ENCODE measurements at regions not wholly inside any gene's neighbourhood (a gene's known extent, or its start where the extent isn't known, plus 50 kb on each side); places are given as distances from the start of the nearest gene placed in this dataset.
A peak's percentile ranks its signal among the peaks of the same experiment; 100 is the strongest.

- Histone ChIP-seq H3K4me1 (no peaks in the 10 kb centered on the region), H3K27ac (no peak overlapping the region), H3K36me3 (no peaks in the 10 kb centered on the region), H3K4me3 (no peak overlapping the region), H3K9me3 (peaks cover 0 to 25% (median 3%) of the 10 kb centered on the region in 4 donors), H3K27me3 (no peaks in the 10 kb centered on the region)
- ATAC-seq (ENCODE audit: low FRiP score in 2 of 2): no peak
- TF ChIP-seq POLR2A (IDR thresholded peaks at IDR 0.05): no peak
- TF ChIP-seq POLR2AphosphoS5 (IDR thresholded peaks at IDR 0.05): no peak
- TF ChIP-seq, protein P1, sequence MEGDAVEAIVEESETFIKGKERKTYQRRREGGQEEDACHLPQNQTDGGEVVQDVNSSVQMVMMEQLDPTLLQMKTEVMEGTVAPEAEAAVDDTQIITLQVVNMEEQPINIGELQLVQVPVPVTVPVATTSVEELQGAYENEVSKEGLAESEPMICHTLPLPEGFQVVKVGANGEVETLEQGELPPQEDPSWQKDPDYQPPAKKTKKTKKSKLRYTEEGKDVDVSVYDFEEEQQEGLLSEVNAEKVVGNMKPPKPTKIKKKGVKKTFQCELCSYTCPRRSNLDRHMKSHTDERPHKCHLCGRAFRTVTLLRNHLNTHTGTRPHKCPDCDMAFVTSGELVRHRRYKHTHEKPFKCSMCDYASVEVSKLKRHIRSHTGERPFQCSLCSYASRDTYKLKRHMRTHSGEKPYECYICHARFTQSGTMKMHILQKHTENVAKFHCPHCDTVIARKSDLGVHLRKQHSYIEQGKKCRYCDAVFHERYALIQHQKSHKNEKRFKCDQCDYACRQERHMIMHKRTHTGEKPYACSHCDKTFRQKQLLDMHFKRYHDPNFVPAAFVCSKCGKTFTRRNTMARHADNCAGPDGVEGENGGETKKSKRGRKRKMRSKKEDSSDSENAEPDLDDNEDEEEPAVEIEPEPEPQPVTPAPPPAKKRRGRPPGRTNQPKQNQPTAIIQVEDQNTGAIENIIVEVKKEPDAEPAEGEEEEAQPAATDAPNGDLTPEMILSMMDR (IDR thresholded peaks at IDR 0.05): no peak
- TF ChIP-seq EP300 (IDR thresholded peaks at IDR 0.05): no peak
- no peak for DNase-seq
- WGBS, 2 donors: 95 to 98% methylated on average over 5 of the region's 5 CpGs
Observed at GRCh38 chr5:158033076-158033475, 174.1 kb upstream of the CLINT1 start.

DNA sequence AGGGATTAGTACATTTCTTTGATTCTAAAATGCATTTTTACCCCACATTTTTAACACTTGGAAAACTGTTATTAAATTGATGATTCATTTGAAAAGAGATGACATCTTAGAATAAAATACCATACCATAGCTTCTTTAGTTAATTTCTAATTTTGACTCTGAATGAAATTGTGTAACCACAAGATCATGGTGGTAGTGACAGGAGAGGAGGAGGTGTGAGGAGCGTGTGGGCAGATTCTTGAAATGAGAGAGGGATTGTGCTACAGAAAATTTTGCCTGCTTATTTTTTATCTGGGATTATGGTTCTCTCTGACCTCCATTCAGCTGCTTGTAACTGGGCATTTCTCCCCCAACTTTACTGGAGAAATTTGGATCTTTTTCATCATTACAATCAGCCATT, 173.3 kb upstream of the CLINT1 start:
- Histone ChIP-seq H3K27me3 (no peaks in the 10 kb centered on the region), H3K27ac (no peak overlapping the region), H3K4me1 (no peaks in the 10 kb centered on the region), H3K36me3 (no peaks in the 10 kb centered on the region), H3K4me3 (no peak overlapping the region), H3K9me3 (peaks cover 0 to 25% (median 3%) of the 10 kb centered on the region in 4 donors)
- no peak for ATAC-seq (ENCODE audit: low FRiP score in 2 of 2)
- DNase-seq: no peak
- 79 to 87% methylated on average over 1 of the region's 1 CpG for WGBS, 2 donors
- TF ChIP-seq POLR2A (IDR thresholded peaks at IDR 0.05): no peak
- TF ChIP-seq, protein P1 (IDR thresholded peaks at IDR 0.05): no peak
- TF ChIP-seq POLR2AphosphoS5 (IDR thresholded peaks at IDR 0.05): no peak
- TF ChIP-seq EP300 (IDR thresholded peaks at IDR 0.05): no peak

GRCh38 chr5:158027806-158028775, 169.1 kb upstream of the CLINT1 start:
- Histone ChIP-seq H3K4me3 (no peak overlapping the region), H3K27ac (no peak overlapping the region), H3K4me1 (no peaks in the 10 kb centered on the region), H3K27me3 (no peaks in the 10 kb centered on the region), H3K36me3 (no peaks in the 10 kb centered on the region), H3K9me3 (no peaks in the 10 kb centered on the region)
- DNase-seq: no peak
- ATAC-seq (ENCODE audit: low FRiP score in 2 of 2): no peak
- TF ChIP-seq, protein P1 (IDR thresholded peaks at IDR 0.05): no peak
- no peak for TF ChIP-seq EP300 (IDR thresholded peaks at IDR 0.05)
- no peak for TF ChIP-seq POLR2AphosphoS5 (IDR thresholded peaks at IDR 0.05)
- 60 to 77% methylated on average over 5 of the region's 5 CpGs for WGBS, 2 donors

GRCh38 chr5:158026304-158027031, 167.5 kb upstream of the CLINT1 start:
- WGBS, 2 donors: 69 to 80% methylated on average over 7 of the region's 7 CpGs
- no peaks in the 10 kb centered on the region for H3K4me1 ChIP-seq
- no peak overlapping the region for H3K4me3 ChIP-seq
- ATAC-seq (ENCODE audit: low FRiP score in 2 of 2) (peak in 1 of 2 donors; percentile 79), DNase-seq (no peak)
- no peak for TF ChIP-seq POLR2A (IDR thresholded peaks at IDR 0.05)
- H3K27ac ChIP-seq: no peak overlapping the region
- H3K9me3 ChIP-seq: no peaks in the 10 kb centered on the region
- no peaks in the 10 kb centered on the region for H3K36me3 ChIP-seq
- H3K27me3 ChIP-seq: no peaks in the 10 kb centered on the region

DNA sequence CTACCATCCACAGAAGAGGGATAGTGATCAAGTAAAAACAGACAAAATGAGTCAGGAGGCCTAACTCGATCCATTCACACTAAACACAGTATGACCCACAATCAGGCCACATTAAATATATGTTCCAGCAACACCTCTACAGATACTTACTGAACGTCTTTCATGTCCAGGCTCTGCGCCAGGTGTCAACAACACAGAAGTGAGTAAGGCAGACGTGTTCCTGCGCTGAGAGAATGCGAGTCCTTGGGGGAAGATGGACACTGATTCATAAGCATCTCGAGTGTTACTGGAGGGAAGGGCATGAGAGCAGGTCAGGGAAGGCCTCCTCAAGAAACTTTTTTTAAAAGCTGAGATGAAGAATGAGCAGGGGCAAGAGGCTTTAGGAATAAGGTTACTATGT, 164.3 kb upstream of the CLINT1 start:
- no peaks in the 10 kb centered on the region for H3K36me3 ChIP-seq
- no peak overlapping the region for H3K4me3 ChIP-seq
- no peak for TF ChIP-seq POLR2A (IDR thresholded peaks at IDR 0.05)
- H3K9me3 ChIP-seq: no peaks in the 10 kb centered on the region
- H3K4me1 ChIP-seq: no peaks in the 10 kb centered on the region
- WGBS, 2 donors: 73 to 77% methylated on average over 7 of the region's 7 CpGs
- no peaks in the 10 kb centered on the region for H3K27me3 ChIP-seq
- ATAC-seq (ENCODE audit: low FRiP score in 2 of 2) (no peak), DNase-seq (no peak)
- H3K27ac ChIP-seq: no peak overlapping the region
